ENCODE measurements at regions not wholly inside any gene's neighbourhood (a gene's known extent, or its start where the extent isn't known, plus 50 kb on each side); places are given as distances from the start of the nearest gene placed in this dataset.

- TF ChIP-seq CTCF (IDR thresholded peaks at IDR 0.05; ENCODE audit: low read depth, low read length) (no peak), POLR2A (IDR thresholded peaks at IDR 0.05; ENCODE audit: extremely low read depth, insufficient read length) (no peak), MAX (IDR thresholded peaks at IDR 0.05; ENCODE audit: low read depth, low read length) (no peak), MYC (IDR thresholded peaks at IDR 0.05; ENCODE audit: low read depth, low read length) (no peak)
These were observed 332.4 kb downstream of the ARPP21 start for GRCh38 chr3:35971686-35972085.
